ENCODE measurements at regions not wholly inside any gene's neighbourhood (a gene's known extent, or its start where the extent isn't known, plus 50 kb on each side); places are given as distances from the start of the nearest gene placed in this dataset.
"Not testable (repeated sequence)": the region's sequence is repeated elsewhere in the genome, so short reads cannot be mapped to it uniquely, and the experiment has no call there.

DNA sequence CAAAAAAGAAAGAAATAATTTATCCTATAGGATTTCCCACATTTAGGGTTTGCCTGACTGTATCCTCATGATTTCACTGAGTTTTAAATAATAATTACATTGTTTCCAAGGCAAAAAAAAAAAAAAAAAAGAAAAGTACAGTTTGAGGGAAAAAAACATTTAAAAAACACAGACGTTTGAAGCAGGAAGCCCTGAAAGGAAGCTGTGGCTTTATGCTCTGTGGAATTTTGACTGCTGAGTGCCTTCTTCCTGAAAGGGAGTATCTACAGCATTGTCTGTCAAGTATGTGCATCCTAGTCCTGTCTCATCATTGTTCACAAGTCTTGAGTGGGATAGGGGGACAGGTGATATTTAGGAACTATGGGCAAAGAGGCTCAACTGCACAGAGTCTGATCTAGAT, 493.3 kb downstream of the RPIA start:
- not testable (repeated sequence) for H3K9me3 Mint-ChIP-seq; H3K36me3 Mint-ChIP-seq (ENCODE audit: insufficient read depth in 2 of 2); H3K4me3 Mint-ChIP-seq; H3K27me3 Mint-ChIP-seq (ENCODE audit: low read depth); ATAC-seq (replicated peaks in 1 of 2); H3K27ac Mint-ChIP-seq; DNase-seq; H3K4me1 Mint-ChIP-seq (ENCODE audit: low read depth)

- H3K4me1 Mint-ChIP-seq (ENCODE audit: low read depth); H3K9me3 Mint-ChIP-seq; ATAC-seq (replicated peaks in 1 of 2); H3K27ac Mint-ChIP-seq; H3K27me3 Mint-ChIP-seq (ENCODE audit: low read depth); H3K4me3 Mint-ChIP-seq; H3K36me3 Mint-ChIP-seq (ENCODE audit: insufficient read depth in 2 of 2); DNase-seq: not testable (repeated sequence)
These were observed 504.3 kb downstream of the RPIA start for GRCh38 chr2:89195636-89196251.

DNA sequence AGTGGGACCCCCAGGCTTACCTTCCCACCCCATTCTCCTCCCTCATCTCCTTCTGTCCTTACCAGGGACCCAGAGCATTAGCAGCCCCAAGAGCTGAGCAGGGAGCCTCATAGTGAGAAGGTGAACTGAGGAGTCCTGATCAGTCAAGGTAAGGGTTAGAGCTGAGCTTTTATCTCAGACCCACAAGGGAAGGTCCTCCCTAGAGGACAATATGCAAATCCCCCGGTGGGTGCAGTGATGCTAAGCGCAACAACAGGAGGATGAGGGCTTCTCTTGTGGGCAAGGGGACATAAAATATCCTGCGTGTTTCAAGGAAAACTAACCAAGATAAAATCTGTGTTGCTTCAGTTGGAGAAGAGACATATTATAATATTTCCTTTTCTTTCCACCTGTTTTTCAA, 505.2 kb downstream of the RPIA start:
- not testable (repeated sequence) for H3K4me3 Mint-ChIP-seq; H3K36me3 Mint-ChIP-seq (ENCODE audit: insufficient read depth in 2 of 2); H3K4me1 Mint-ChIP-seq (ENCODE audit: low read depth); H3K27me3 Mint-ChIP-seq (ENCODE audit: low read depth); H3K9me3 Mint-ChIP-seq; ATAC-seq (replicated peaks in 1 of 2); H3K27ac Mint-ChIP-seq; DNase-seq

GRCh38 chr2:89198026-89198425, 506.6 kb downstream of the RPIA start:
- not testable (repeated sequence) for H3K4me1 Mint-ChIP-seq (ENCODE audit: low read depth); ATAC-seq (replicated peaks in 1 of 2); H3K36me3 Mint-ChIP-seq (ENCODE audit: insufficient read depth in 2 of 2); H3K27me3 Mint-ChIP-seq (ENCODE audit: low read depth); DNase-seq; H3K9me3 Mint-ChIP-seq; H3K27ac Mint-ChIP-seq; H3K4me3 Mint-ChIP-seq

GRCh38 chr2:89199453-89200246, 508.2 kb downstream of the RPIA start:
- not testable (repeated sequence) for H3K9me3 Mint-ChIP-seq; H3K27me3 Mint-ChIP-seq (ENCODE audit: low read depth); H3K4me3 Mint-ChIP-seq; H3K36me3 Mint-ChIP-seq (ENCODE audit: insufficient read depth in 2 of 2); DNase-seq; H3K4me1 Mint-ChIP-seq (ENCODE audit: low read depth); H3K27ac Mint-ChIP-seq
- peak; percentile 67 to 69 for ATAC-seq (replicated peaks in 1 of 2)

GRCh38 chr2:89200247-89200527, 508.7 kb downstream of the RPIA start:
- not testable (repeated sequence) for H3K4me1 Mint-ChIP-seq (ENCODE audit: low read depth); H3K9me3 Mint-ChIP-seq; H3K27me3 Mint-ChIP-seq (ENCODE audit: low read depth); H3K36me3 Mint-ChIP-seq (ENCODE audit: insufficient read depth in 2 of 2); DNase-seq; H3K4me3 Mint-ChIP-seq; H3K27ac Mint-ChIP-seq
- ATAC-seq (replicated peaks in 1 of 2) = peak; percentile 57 to 74

DNA sequence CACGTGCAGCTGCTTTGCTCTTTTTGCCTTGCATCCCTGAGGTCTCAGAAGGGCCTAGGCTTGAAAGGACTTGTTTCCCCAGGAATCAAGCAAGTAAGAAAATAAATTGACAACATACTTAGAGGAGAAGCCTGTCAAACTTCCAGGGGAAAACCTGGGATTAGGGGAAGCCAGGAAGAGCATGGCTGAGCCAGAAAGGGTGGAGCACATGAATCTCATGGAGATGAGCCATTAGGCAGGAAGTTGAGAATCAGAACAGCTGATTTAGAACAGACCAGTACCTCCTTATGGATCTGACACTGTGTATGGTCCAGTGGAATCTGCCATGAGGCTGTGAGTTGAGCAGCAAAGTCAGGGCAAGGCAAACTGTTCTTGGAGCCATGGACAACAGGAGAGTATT, 511.0 kb downstream of the RPIA start:
- H3K4me1 Mint-ChIP-seq (ENCODE audit: low read depth) = not testable (repeated sequence)

GRCh38 chr2:89205153-89205552, 513.7 kb downstream of the RPIA start:
- not testable (repeated sequence) for H3K27ac Mint-ChIP-seq; H3K4me1 Mint-ChIP-seq (ENCODE audit: low read depth); H3K9me3 Mint-ChIP-seq; H3K36me3 Mint-ChIP-seq (ENCODE audit: insufficient read depth in 2 of 2); H3K4me3 Mint-ChIP-seq; ATAC-seq (replicated peaks in 1 of 2); H3K27me3 Mint-ChIP-seq (ENCODE audit: low read depth)
- peak; percentile 27 to 30 for DNase-seq

More for the DNA sequence above, 511.0 kb downstream of the RPIA start:
- H3K9me3 Mint-ChIP-seq; H3K4me3 Mint-ChIP-seq; H3K27me3 Mint-ChIP-seq (ENCODE audit: low read depth); H3K36me3 Mint-ChIP-seq (ENCODE audit: insufficient read depth in 2 of 2); H3K27ac Mint-ChIP-seq; DNase-seq; ATAC-seq (replicated peaks in 1 of 2): not testable (repeated sequence)

- H3K9me3 Mint-ChIP-seq; H3K27ac Mint-ChIP-seq; H3K36me3 Mint-ChIP-seq (ENCODE audit: insufficient read depth in 2 of 2); H3K4me1 Mint-ChIP-seq (ENCODE audit: low read depth); H3K27me3 Mint-ChIP-seq (ENCODE audit: low read depth); H3K4me3 Mint-ChIP-seq; DNase-seq: not testable (repeated sequence)
- peak; percentile 59 to 76 for ATAC-seq (replicated peaks in 1 of 2)
These were observed 516.9 kb downstream of the RPIA start for GRCh38 chr2:89208144-89208932.

DNA sequence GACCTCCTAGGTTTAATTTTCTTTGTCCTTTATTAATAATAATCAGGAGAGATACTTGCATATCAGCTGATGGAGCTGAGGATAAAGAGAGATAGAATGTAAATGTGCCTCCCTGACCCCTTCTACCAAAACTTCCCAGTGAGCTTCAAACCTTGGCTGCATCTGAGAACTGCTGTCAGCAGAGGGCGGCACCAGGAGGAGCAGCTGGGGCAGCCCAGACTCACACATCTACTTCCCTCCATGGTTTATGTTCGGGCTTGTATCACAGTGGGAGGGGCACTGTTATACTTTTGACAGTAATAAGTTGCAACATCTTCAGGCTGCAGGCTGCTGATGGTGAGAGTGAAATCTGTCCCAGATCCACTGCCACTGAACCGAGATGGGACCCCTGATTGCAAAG, 521.7 kb downstream of the RPIA start:
- H3K36me3 Mint-ChIP-seq (ENCODE audit: insufficient read depth in 2 of 2); DNase-seq; H3K4me3 Mint-ChIP-seq; H3K27ac Mint-ChIP-seq; H3K27me3 Mint-ChIP-seq (ENCODE audit: low read depth); H3K9me3 Mint-ChIP-seq; H3K4me1 Mint-ChIP-seq (ENCODE audit: low read depth): not testable (repeated sequence)
- ATAC-seq (replicated peaks in 1 of 2) = peak; percentile 41 to 45

DNA sequence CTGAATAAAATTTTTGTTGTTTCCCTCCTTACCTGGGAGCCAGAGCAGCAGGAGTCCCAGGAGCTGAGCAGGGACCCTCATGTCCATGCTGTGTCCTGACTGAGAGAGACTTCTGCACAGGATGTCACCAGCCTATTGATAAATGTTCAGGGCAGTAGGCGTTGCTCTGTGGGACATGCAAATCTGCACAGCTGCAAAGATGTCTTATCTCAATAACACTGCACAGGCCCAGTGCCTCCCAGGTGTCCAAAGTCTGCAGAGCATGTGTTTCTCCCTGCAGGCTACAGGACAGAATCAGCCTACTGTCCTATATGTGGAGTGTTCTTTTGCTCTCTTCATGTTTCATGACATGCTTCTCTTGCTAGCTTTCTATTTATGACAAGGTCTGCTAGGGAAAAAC, 522.3 kb downstream of the RPIA start:
- ATAC-seq (replicated peaks in 1 of 2); H3K9me3 Mint-ChIP-seq; H3K4me1 Mint-ChIP-seq (ENCODE audit: low read depth); H3K27me3 Mint-ChIP-seq (ENCODE audit: low read depth); DNase-seq; H3K36me3 Mint-ChIP-seq (ENCODE audit: insufficient read depth in 2 of 2); H3K27ac Mint-ChIP-seq; H3K4me3 Mint-ChIP-seq: not testable (repeated sequence)

GRCh38 chr2:89221474-89221873, 530.0 kb downstream of the RPIA start:
- not testable (repeated sequence) for H3K9me3 Mint-ChIP-seq; H3K27me3 Mint-ChIP-seq (ENCODE audit: low read depth); ATAC-seq (replicated peaks in 1 of 2)

DNA sequence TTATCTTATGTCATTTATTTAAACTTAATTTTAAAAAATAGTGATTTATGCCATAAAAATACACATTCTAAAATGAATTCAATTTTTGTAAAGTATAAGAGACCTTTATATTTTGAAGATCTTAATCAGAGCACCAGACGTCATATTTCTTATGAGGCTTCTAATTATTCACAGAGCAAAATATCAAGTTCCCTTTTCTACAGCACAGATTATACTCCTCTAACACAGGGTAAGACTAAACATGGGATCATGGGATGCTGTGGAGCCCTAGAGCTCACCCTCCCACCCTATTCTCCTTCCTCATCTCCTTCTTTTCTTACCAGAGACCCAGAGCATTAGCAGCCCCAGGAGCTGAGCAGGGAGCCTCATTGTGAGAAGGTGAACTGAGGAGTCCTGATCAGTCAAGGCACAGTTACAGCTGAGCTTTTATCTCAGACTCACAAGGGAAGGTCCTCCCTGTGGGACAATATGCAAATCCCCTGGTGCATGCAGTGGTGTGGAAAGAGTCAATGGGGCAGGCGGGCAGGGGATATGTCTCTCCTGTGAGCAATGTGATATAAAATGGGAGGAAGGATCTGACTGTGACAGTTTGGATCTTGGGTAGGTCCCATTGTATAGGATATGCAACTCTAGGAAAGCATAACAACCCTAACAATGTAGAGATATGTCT, 530.7 kb downstream of the RPIA start:
- H3K9me3 Mint-ChIP-seq; DNase-seq; ATAC-seq (replicated peaks in 1 of 2); H3K4me1 Mint-ChIP-seq (ENCODE audit: low read depth); H3K27me3 Mint-ChIP-seq (ENCODE audit: low read depth); H3K4me3 Mint-ChIP-seq; H3K36me3 Mint-ChIP-seq (ENCODE audit: insufficient read depth in 2 of 2); H3K27ac Mint-ChIP-seq: not testable (repeated sequence)

More at GRCh38 chr2:89221474-89221873, 530.0 kb downstream of the RPIA start:
- DNase-seq; H3K36me3 Mint-ChIP-seq (ENCODE audit: insufficient read depth in 2 of 2); H3K4me3 Mint-ChIP-seq; H3K27ac Mint-ChIP-seq; H3K4me1 Mint-ChIP-seq (ENCODE audit: low read depth): not testable (repeated sequence)
